Bronchial epithelial cell (primary cell): ENCODE measurements at regions not wholly inside any gene's neighbourhood (a gene's known extent, or its start where the extent isn't known, plus 50 kb on each side); places are given as distances from the start of the nearest gene placed in this dataset.

ENCODE experiments used
- DNase-seq: peaks from one replicate; pipeline ENCODE4 v3.0.0-alpha.2; 2010; ENCODE audit warnings: low read depth
- FAIRE-seq: peaks from 2 replicates; lab custom pipeline; 2011; peaks lifted over from hg19 to GRCh38; lab: Jason Lieb, UNC
- H3K27me3 ChIP-seq: 2 replicates; pipeline ENCODE4 v1.5.1; 2011; ENCODE audit warnings: low read length; ENCODE audit not compliant: control insufficient read depth, insufficient read depth
- H3K36me3 ChIP-seq: 2 replicates; pipeline ENCODE4 v1.5.1; 2011; ENCODE audit warnings: low read length; ENCODE audit not compliant: control insufficient read depth, insufficient read depth
- H3K4me3 ChIP-seq: 2 replicates; pipeline ENCODE4 v1.5.1; 2011; ENCODE audit warnings: mild to moderate bottlenecking, low read depth, low read length, control low read depth
- TF ChIP-seq, protein P1 (sequence below): IDR thresholded peaks from 2 replicates; pipeline ENCODE4 v1.5.1; 2011; ENCODE audit warnings: mild to moderate bottlenecking, moderate library complexity, low read length, control low read depth, inconsistent platforms; ENCODE audit not compliant: insufficient read depth, severe bottlenecking

DNA sequence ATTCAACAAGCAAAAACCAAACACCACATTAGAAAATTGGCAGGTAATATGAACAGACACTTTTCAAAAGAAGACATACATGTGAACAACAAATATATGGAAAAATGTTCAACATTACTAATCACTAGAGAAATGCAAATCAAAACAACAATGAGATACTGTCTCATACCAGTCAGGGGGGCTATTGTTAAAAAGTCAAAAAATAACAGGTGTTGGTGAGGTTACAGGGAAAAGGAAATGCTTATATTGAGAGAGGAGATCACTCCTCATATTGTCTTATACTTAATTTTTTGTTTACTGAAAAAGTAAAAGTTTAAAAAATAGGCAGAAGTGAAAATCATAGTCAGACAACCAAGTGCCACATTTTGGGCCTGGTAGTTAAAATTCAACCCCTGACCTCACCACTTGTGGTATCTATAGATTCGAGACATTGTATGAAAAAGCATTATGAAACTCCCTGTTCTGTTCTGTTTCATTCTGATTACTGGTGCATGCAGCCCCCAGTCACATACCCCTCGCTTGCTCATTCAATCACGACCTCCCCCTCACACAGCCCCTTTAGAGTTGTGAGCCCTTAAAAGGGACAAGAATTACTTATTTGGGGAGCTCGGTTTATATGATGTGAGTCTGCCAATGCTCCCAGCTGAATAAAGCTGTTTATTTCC is 153.7 kb upstream of the FGF16 start:
- Histone ChIP-seq H3K27me3 (no peaks in the 10 kb centered on the region), H3K4me3 (no peak overlapping the region), H3K36me3 (no peaks in the 10 kb centered on the region)
- FAIRE-seq (no peak), DNase-seq (no peak)
- TF ChIP-seq, protein P1, sequence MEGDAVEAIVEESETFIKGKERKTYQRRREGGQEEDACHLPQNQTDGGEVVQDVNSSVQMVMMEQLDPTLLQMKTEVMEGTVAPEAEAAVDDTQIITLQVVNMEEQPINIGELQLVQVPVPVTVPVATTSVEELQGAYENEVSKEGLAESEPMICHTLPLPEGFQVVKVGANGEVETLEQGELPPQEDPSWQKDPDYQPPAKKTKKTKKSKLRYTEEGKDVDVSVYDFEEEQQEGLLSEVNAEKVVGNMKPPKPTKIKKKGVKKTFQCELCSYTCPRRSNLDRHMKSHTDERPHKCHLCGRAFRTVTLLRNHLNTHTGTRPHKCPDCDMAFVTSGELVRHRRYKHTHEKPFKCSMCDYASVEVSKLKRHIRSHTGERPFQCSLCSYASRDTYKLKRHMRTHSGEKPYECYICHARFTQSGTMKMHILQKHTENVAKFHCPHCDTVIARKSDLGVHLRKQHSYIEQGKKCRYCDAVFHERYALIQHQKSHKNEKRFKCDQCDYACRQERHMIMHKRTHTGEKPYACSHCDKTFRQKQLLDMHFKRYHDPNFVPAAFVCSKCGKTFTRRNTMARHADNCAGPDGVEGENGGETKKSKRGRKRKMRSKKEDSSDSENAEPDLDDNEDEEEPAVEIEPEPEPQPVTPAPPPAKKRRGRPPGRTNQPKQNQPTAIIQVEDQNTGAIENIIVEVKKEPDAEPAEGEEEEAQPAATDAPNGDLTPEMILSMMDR = no peak

DNA sequence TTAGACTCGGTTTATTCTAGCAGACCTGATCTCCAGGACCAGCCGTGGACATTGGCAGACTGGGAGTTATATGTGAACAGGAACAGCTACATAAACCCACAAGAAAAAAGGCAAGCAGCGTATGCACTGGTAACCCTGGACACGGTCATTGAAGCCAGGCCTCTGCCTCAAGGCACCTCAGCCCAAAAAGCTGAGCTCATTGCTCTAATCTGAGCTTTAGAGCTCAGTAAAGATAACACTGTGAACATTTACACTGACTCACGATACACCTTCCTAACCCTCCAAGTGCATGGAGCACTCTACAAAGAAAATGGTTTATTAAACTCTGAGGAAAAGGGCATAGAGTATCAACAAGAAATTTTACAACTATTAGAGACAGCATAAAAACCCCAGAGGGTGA is 148.9 kb upstream of the FGF16 start:
- H3K27me3 ChIP-seq = no peaks in the 10 kb centered on the region
- FAIRE-seq (no peak), DNase-seq (no peak)
- TF ChIP-seq, protein P1 = no peak
- no peaks in the 10 kb centered on the region for H3K36me3 ChIP-seq
- H3K4me3 ChIP-seq = no peak overlapping the region

- H3K27me3 ChIP-seq = no peaks in the 10 kb centered on the region
- FAIRE-seq = no peak
- TF ChIP-seq, protein P1 = no peak
- no peak overlapping the region for H3K4me3 ChIP-seq
- DNase-seq = no peak
- no peaks in the 10 kb centered on the region for H3K36me3 ChIP-seq
These were observed 148.4 kb upstream of the FGF16 start for GRCh38 chrX:77298790-77299189.

- Histone ChIP-seq H3K4me3 (no peak overlapping the region), H3K27me3 (no peaks in the 10 kb centered on the region), H3K36me3 (no peaks in the 10 kb centered on the region)
- DNase-seq (no peak), FAIRE-seq (no peak)
- TF ChIP-seq, protein P1 = no peak
These were observed 147.6 kb upstream of the FGF16 start for GRCh38 chrX:77299549-77299948.

DNA sequence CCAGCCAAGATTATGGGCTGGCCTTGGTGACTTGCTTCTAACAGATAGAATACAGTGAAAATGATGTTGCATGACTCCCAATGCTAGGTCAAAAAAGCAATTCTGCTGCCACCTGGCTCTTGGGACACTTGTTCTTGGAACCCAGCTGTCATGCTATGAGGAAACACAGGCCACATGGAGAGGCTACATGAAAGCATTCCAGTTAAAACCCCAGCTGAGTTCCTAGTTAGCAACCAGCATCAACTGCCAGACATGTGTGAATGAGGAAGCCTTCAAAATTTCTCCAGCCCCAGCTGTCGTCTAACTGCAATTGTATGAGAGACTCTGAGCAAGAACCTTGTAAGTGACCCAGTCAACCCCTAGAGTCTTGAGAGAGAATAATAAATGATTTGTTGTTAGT is 105.2 kb upstream of the FGF16 start:
- DNase-seq (no peak), FAIRE-seq (no peak)
- no peaks in the 10 kb centered on the region for H3K36me3 ChIP-seq
- no peak overlapping the region for H3K4me3 ChIP-seq
- TF ChIP-seq, protein P1 = no peak
- H3K27me3 ChIP-seq = no peaks in the 10 kb centered on the region

GRCh38 chrX:77346859-77347258 is 100.3 kb upstream of the FGF16 start:
- Histone ChIP-seq H3K27me3 (no peaks in the 10 kb centered on the region), H3K4me3 (no peak overlapping the region), H3K36me3 (no peaks in the 10 kb centered on the region)
- TF ChIP-seq, protein P1 = no peak
- DNase-seq (no peak), FAIRE-seq (no peak)
